ENCODE measurements at regions not wholly inside any gene's neighbourhood (a gene's known extent, or its start where the extent isn't known, plus 50 kb on each side); places are given as distances from the start of the nearest gene placed in this dataset.

DNA sequence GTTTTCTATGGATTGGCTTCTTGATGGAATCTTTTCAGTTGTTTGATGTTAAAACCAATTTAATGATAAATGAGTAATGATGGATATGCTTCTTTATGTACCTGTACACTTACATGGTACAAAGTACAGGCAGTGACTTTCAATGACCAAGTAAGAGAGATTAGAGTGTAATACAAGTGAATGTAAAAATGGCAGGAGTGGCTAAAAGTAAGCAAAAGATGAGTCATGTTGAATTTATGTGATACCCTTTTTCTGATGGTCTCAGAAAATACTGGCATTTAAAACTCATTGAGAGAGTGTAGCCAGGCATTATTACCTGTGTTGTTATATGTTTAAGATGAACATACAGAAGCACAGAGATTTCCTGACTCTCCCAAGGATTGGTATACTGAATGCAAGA is 97.1 kb downstream of the GPR85 start:
- TF ChIP-seq, protein P1, sequence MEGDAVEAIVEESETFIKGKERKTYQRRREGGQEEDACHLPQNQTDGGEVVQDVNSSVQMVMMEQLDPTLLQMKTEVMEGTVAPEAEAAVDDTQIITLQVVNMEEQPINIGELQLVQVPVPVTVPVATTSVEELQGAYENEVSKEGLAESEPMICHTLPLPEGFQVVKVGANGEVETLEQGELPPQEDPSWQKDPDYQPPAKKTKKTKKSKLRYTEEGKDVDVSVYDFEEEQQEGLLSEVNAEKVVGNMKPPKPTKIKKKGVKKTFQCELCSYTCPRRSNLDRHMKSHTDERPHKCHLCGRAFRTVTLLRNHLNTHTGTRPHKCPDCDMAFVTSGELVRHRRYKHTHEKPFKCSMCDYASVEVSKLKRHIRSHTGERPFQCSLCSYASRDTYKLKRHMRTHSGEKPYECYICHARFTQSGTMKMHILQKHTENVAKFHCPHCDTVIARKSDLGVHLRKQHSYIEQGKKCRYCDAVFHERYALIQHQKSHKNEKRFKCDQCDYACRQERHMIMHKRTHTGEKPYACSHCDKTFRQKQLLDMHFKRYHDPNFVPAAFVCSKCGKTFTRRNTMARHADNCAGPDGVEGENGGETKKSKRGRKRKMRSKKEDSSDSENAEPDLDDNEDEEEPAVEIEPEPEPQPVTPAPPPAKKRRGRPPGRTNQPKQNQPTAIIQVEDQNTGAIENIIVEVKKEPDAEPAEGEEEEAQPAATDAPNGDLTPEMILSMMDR (IDR thresholded peaks at IDR 0.05): no peak
- TF ChIP-seq POLR2A (IDR thresholded peaks at IDR 0.05): no peak
- TF ChIP-seq EP300 (IDR thresholded peaks at IDR 0.05): no peak
- no peak for TF ChIP-seq POLR2AphosphoS5 (IDR thresholded peaks at IDR 0.05)

Data from stomach (tissue), 4 donors.